G401.6 (cell line): ENCODE measurements at regions not wholly inside any gene's neighbourhood (a gene's known extent, or its start where the extent isn't known, plus 50 kb on each side); places are given as distances from the start of the nearest gene placed in this dataset.

Source experiments
- FAIRE-seq: peaks from 2 replicates; lab custom pipeline; 2012; peaks lifted over from hg19 to GRCh38; lab: Jason Lieb, UNC

DNA sequence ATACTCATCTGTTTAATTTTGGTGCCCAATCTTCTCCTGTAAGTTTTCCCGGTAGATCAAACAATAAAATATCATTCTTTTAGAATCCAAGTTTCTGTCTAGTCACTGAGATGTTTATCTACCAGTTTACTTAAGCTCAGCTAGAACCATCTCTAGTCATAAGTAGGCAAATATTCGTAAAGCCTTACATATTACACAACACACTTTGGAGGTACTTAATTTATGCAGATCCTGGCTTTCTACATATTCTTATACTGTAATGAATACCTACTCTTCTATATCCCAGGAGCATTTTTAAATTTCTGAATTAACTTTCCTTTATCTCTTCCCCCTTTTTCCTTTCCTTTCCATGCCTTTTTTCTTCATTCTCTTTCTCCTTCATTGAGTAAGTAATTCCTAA, 185.9 kb upstream of the ZBTB20 start:
- FAIRE-seq = no peak

DNA sequence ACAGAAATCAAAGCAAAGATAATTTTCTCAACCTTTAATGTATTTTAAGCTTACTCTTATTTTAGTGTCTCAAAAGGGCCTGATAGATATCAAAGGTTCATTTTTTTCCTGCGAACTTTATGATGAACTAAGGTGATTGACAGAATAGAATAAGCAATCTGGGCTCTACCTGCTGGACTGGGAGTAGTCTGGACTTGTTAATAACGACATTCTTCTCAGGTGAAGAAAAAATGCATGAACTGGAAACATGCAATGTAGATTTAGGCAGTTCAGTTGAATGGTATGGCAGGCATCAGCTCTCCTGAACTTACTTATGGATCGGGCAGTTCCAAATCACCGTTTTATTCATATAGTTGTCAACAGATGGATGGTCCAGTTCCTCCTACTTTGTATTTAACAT, 189.7 kb upstream of the ZBTB20 start:
- no peak for FAIRE-seq

GRCh38 chr3:115340586-115340985, 193.5 kb upstream of the ZBTB20 start:
- FAIRE-seq = no peak

- FAIRE-seq = no peak
Measured at GRCh38 chr3:115341208-115341607, 194.1 kb upstream of the ZBTB20 start.

DNA sequence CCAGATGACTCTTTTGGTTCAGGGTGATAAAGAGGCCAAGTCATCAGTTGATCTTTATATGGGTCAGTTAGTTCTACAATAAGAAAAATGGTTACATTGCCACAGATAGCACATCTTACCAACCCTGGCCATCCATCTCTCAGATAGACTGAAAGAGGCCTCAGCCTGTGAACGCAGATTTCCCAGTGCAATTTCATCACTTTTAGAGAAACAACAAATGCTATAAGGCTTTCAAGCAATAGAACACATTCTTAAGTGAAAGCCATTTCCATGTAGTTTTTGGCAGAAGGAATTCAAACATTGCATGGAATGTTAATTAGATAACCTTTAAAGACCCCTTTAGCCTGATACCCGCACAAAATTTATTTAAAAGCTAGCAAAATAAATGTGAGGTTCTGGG, 200.6 kb upstream of the ZBTB20 start:
- FAIRE-seq = no peak

DNA sequence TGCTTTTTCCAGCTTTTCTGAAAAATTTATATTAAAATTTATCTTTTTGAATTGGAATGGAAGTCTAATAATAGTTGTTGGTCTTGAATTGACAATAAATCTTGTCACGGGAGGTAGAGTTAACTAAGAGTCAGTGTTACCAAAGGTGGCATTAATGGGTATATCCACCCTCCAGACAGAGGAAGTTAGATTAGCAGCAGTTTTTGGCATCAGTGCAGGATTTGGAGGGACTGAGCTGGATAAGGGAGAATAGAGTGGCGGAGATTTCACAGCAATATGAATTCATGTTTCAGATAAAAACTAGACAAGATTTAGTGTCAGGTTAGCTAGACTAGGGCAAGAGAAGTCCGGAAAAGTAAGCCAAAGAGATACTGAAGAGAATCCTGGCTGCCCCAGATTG, 201.3 kb upstream of the ZBTB20 start:
- FAIRE-seq = no peak

DNA sequence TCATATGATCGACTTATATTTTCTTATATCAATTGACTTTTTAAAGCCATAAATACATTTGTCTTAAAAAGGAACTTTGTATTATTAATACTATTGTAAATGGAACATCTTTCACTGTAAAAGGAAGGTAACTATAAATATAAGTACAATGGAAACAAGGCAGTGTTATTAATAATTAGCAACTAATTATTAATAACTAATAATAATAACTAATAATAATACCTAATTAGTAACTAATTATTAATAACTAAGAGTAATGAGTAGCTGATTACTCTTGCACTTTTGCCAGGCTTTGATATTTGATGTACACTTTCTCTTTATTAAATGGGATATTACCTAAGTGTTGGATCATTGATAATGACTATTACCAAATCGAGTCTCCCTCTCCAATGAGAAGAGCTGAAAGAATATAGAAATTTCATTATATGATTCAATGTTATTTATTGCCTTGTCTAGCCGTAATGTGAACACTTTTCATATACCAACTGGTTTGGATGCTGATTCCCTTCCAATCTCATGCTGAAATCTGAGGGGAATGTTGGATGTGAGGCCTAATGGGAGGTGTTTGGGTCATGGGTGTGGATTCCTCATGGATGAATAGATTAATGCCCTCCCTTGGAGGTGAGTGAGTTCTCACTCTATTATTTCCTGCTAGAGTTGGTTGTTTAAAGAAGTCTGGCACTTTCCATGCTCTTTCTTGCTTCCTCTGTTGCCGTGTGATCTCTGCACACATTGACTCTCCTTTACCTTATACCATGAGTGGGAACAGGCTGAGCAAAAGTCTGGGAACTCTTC, 202.1 kb upstream of the ZBTB20 start:
- FAIRE-seq = peak; percentile 27

DNA sequence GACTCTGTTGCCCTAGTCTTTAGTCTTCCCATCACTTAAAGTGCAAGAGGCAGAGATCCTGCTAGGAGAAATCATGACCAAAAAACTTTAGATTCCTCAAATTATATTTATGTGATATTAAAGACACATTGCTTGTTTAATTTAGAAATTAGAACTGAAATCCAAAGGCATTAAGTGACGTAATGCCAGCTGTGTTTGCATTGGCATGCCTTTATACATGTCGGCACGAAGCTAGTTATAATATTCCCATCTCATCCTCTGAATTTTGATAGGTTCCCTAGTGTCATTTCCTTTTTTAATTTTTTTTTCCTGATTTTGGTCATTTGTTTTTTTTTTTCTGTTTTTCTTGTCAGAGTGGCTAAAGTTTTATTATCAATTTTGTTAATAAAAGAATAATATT, 203.5 kb upstream of the ZBTB20 start:
- no peak for FAIRE-seq

GRCh38 chr3:115351193-115351592, 204.1 kb upstream of the ZBTB20 start:
- FAIRE-seq = no peak

GRCh38 chr3:115354010-115354409, 206.9 kb upstream of the ZBTB20 start:
- FAIRE-seq = no peak

GRCh38 chr3:115357456-115357855, 210.4 kb upstream of the ZBTB20 start:
- no peak for FAIRE-seq

GRCh38 chr3:115359536-115359935, 212.4 kb upstream of the ZBTB20 start:
- FAIRE-seq = no peak

DNA sequence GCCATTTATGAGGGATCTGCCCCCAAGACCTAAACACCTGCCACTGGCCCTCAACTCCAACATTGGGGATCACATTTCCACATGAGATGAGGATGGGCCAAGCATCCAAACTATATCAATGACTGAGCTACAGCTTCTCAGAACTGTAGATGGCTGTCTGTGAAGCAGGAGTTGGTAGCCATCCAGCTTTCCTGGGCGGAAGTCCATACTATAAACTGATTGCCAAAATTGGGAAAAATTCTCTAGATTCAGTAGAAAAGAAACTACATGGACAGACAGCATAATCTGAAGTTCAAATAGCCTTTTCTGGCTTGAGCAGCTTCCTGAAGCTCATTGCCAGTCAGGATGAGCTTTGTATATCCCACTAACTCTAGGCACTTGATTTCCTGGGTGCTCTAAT, 214.7 kb upstream of the ZBTB20 start:
- FAIRE-seq = no peak

- FAIRE-seq = no peak
Measured at GRCh38 chr3:115363071-115363470, 216.0 kb upstream of the ZBTB20 start.

DNA sequence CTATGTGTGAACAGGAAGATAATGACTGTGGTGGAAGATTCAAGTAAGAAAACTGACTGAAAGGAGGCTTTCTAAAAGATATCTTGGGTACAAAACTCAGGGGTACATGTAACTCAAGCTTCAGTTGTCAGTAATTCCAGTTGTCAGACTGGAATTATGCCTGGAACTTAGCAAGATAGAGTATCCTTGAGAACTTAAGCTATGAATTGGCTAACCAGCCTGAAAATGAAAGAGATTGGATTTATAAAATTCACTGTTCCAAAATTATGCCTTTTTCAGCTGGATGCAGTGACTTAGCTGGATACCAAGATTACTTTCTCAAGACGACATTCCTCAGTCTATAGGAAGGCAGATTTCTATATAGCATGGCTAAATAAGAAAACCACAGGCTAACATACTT, 221.9 kb upstream of the ZBTB20 start:
- FAIRE-seq = no peak

DNA sequence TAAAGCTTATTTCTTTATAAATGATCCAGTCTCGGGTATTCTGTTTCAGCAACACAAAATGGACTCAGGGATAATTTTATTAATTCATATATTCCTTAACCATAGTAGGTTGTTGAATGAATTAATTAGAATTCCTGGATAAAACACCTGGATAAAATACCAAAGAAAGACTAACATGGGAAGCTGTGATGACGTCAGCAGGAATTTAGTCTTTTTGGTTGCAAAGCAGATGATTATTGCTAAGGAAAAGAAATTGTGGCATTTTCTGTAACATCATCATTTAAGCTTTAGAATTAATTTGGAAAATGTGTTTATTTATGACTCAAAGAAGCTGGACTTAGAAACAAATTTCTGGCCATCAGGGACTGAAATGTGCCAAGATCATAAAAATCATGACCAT, 228.3 kb upstream of the ZBTB20 start:
- FAIRE-seq = no peak

- no peak for FAIRE-seq
Measured at GRCh38 chr3:115380883-115381572, 233.9 kb upstream of the ZBTB20 start.

- no peak for FAIRE-seq
Measured at GRCh38 chr3:115381573-115381912, 234.5 kb upstream of the ZBTB20 start.

GRCh38 chr3:115381931-115382330, 234.8 kb upstream of the ZBTB20 start:
- FAIRE-seq = no peak

- FAIRE-seq = no peak
Measured at GRCh38 chr3:115384381-115384780, 237.3 kb upstream of the ZBTB20 start.

DNA sequence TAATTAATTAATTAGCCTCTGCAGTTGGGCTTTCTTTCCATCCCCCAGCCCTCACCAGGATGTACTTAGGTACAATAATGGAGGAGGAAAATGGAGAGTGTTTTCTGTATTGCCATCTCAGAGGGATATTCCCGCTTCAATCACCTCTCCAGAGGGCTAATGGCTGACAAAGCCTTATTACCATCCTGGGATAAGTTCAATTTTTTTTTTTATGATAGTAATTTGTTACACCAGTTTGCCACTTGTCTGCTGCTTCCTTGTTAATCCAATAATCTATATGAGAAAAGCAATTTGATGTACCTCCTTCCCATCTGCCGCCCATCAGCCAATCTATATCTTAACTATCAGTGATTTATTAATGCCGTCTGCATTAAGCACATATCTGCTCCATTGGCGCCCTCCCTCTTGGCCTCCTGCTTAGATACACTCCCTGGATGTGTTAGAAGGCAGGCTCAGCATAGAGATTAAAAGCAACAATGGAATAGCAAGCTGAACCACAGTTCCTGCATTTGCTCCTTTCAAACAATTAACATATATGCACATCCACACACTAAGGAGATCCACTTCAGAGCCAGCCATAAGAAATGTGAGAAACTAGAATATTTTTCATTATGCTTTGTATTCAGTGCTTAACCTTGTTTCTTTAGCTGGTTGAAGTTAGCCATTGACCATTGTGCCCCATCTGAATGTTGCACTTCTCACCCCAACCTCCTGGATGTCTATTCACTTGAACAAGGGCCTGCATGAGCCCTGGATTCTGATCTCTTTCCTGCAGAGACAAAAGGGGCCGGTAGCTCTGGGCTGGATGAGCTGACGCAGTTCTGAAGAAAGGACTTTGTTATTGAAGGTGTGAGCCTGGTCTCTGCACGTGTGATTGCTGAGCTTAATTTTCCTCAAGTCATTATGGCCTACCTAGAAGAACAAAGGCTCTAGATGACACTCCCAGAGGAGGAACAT, 237.3 kb upstream of the GAP43 start:
- no peak for FAIRE-seq

DNA sequence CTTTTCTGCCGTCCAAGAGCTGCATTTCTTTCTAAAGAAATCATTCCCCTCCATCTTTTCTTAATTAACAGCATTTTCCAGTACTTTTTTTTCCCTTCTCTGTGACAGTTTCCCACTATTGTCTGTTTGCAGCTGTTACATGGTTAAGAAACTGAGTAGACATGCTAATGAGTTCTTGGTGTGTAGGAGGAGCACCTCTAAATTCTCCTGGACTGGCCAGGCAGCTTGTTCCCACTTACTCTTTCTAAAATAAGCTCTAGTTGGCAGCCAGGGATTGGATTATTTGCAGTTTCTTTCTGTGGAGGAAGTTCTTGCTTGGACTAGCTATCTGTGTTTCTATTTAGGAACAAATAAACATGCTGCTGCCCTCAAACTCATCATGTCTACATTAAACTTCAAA, 235.1 kb upstream of the GAP43 start:
- no peak for FAIRE-seq

- FAIRE-seq = no peak
Measured at GRCh38 chr3:115388811-115389210, 234.5 kb upstream of the GAP43 start.
